Spleen (tissue), 7 donors: ENCODE measurements at regions not wholly inside any gene's neighbourhood (a gene's known extent, or its start where the extent isn't known, plus 50 kb on each side); places are given as distances from the start of the nearest gene placed in this dataset.

Experiments
- POLR2AphosphoS5 ChIP-seq, 3 donors: sonication (generic); formaldehyde crosslinking; IDR thresholded peaks; one replicate each; pipeline ENCODE4 v1.5.1; 2017; ENCODE audit warnings: antibody characterized with exemption in 3 of 3
- TF ChIP-seq, protein P1 (sequence below), 11 experiments: fragments of 200-600 bp in 7 of 11; fragments of 450-650 bp in 4 of 11; sonication (generic) in 4 of 11; IDR thresholded peaks in 8 of 11; conservative IDR thresholded peaks in 3 of 11; 1 replicate in 7 of 11; 2 replicates in 4 of 11; pipeline versions ENCODE4 v1.4.0 to v1.8.0; 2016 to 2021; ENCODE audit warnings: antibody characterized with exemption in 11 of 11, inconsistent platforms in 4 of 11, mild to moderate bottlenecking in 1 of 11
- donor health status: DM: no; HTN: no; CAD: no; lungs with moderate emphysema.
- donor health status: DM: no; HTN: no; CAD: no.
- donor health status: DM: no; HTN: no; CAD: no.

- TF ChIP-seq, protein P1, sequence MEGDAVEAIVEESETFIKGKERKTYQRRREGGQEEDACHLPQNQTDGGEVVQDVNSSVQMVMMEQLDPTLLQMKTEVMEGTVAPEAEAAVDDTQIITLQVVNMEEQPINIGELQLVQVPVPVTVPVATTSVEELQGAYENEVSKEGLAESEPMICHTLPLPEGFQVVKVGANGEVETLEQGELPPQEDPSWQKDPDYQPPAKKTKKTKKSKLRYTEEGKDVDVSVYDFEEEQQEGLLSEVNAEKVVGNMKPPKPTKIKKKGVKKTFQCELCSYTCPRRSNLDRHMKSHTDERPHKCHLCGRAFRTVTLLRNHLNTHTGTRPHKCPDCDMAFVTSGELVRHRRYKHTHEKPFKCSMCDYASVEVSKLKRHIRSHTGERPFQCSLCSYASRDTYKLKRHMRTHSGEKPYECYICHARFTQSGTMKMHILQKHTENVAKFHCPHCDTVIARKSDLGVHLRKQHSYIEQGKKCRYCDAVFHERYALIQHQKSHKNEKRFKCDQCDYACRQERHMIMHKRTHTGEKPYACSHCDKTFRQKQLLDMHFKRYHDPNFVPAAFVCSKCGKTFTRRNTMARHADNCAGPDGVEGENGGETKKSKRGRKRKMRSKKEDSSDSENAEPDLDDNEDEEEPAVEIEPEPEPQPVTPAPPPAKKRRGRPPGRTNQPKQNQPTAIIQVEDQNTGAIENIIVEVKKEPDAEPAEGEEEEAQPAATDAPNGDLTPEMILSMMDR (IDR thresholded peaks at IDR 0.05 in 8 of 11, conservative IDR thresholded peaks at IDR 0.05 in 3 of 11): no peak
- TF ChIP-seq POLR2AphosphoS5 (IDR thresholded peaks at IDR 0.05): no peak
Measured at GRCh38 chr3:174498638-174499037, 360.5 kb upstream of the NAALADL2 start.
